HepG2 (cell line): ENCODE measurements at regions not wholly inside any gene's neighbourhood (a gene's known extent, or its start where the extent isn't known, plus 50 kb on each side); places are given as distances from the start of the nearest gene placed in this dataset.
A peak's percentile ranks its signal among the peaks of the same experiment; 100 is the strongest.

ENCODE experiments used
- ATAC-seq: fragments of 200-7000 bp; cut with Tn5 transposase; 3 replicates; pipeline ENCODE4 v1.9.1; 2020; ENCODE audit warnings: mild to moderate bottlenecking, moderate library complexity
- BruUV-seq: library from RNA; stranded (reverse); fragments of 400-500 nt; replicated peaks from 2 replicates; lab custom pipeline; 2021; lab: Mats Ljungman, UMichigan
- CTCF ChIA-PET: fragments of 300-600 bp; formaldehyde crosslinking; extraction: SDS; loops from one replicate; lab custom pipeline; 2021; ENCODE audit warnings: low total read pairs, inconsistent platforms, low intra/inter-chr PET ratio; lab: Yijun Ruan, JAX
- POLR2A ChIA-PET: fragments of 350-600 bp; sonication (Branson Sonifier 250); formaldehyde crosslinking; loops from one replicate; lab custom pipeline; 2020; ENCODE audit warnings: antibody characterized with exemption, inconsistent platforms; lab: Yijun Ruan, JAX
- DNase-seq: peaks from one replicate; pipeline ENCODE4 v3.0.0-alpha.2; 2015; ENCODE audit warnings: low spot score
- FAIRE-seq: peaks from 3 replicates; lab custom pipeline; 2011; peaks lifted over from hg19 to GRCh38; lab: Jason Lieb, UNC
- H2AFZ ChIP-seq: one replicate; pipeline ENCODE4 v1.6.1; 2011; ENCODE audit warnings: low read length, inconsistent platforms
- H3K27ac ChIP-seq: fragments of 300-600 bp; 3 replicates; pipeline ENCODE4 v1.8.0; 2011; ENCODE audit warnings: mixed run types, mild to moderate bottlenecking, mixed read lengths, low read length, inconsistent platforms; ENCODE audit not compliant: insufficient read depth; ENCODE audit errors: extremely low read length
- H3K27me3 ChIP-seq, 2 experiments: fragments of 200-600 bp in 1 of 2; 2 replicates in 1 of 2; 3 replicates in 1 of 2; pipeline versions ENCODE4 v1.6.0 to v1.8.0; 2011; ENCODE audit warnings: low read length in 2 of 2, mild to moderate bottlenecking in 2 of 2, moderate library complexity in 2 of 2, inconsistent platforms in 1 of 2; ENCODE audit not compliant: insufficient read depth in 2 of 2, control insufficient read depth in 1 of 2
- H3K36me3 ChIP-seq, 2 experiments: fragments of 200-600 bp in 1 of 2; replicated peaks in 1 of 2; 2 replicates in 1 of 2; 3 replicates in 1 of 2; pipeline versions ENCODE4 v1.5.1 to v1.8.0; 2011; ENCODE audit warnings: low read length in 2 of 2, inconsistent platforms in 1 of 2; ENCODE audit not compliant: insufficient read depth in 2 of 2, control insufficient read depth in 1 of 2
- H3K4me1 ChIP-seq: 2 replicates; pipeline ENCODE4 v1.5.1; 2012; ENCODE audit warnings: low read length, inconsistent platforms; ENCODE audit not compliant: insufficient read depth
- H3K4me2 ChIP-seq: 2 replicates; pipeline ENCODE4 v1.6.0; 2011; ENCODE audit warnings: low read depth, low read length, inconsistent platforms
- H3K4me3 ChIP-seq, 3 experiments: fragments of 200-600 bp in 1 of 3; sonication (generic), shearing (Covaris generic) in 1 of 3; replicated peaks in 1 of 3; 2 replicates each; pipeline ENCODE4 v1.5.1; 2011 to 2016; ENCODE audit warnings: low read length in 3 of 3, inconsistent platforms in 2 of 3, low read depth in 2 of 3, mild to moderate bottlenecking in 2 of 3, control low read depth in 1 of 3, mixed read lengths in 1 of 3; ENCODE audit not compliant: insufficient read depth in 1 of 3
- H3K79me2 ChIP-seq: one replicate; pipeline ENCODE4 v1.6.1; 2011; ENCODE audit warnings: low read length, inconsistent platforms; ENCODE audit not compliant: insufficient read depth
- H3K9ac ChIP-seq: 2 replicates; pipeline ENCODE4 v1.6.0; 2011; ENCODE audit warnings: mild to moderate bottlenecking, low read depth, low read length, inconsistent platforms; ENCODE audit not compliant: insufficient read depth
- H3K9me3 ChIP-seq: 2 replicates; pipeline ENCODE4 v1.5.1; 2012; ENCODE audit warnings: mild to moderate bottlenecking, low read length
- H4K20me1 ChIP-seq: 2 replicates; pipeline ENCODE4 v1.6.0; 2011; ENCODE audit warnings: inconsistent platforms, mild to moderate bottlenecking, low read length, moderate library complexity; ENCODE audit not compliant: insufficient read depth
- GMEB1 ChIP-seq: sonication (generic); formaldehyde crosslinking; IDR thresholded peaks from 2 replicates; pipeline ENCODE4 v1.5.1; 2020; ENCODE audit warnings: missing genetic modification reagents, mild to moderate bottlenecking, borderline replicate concordance
- HNRNPH1 ChIP-seq: fragments of 200-400 bp; formaldehyde crosslinking; optimal IDR thresholded peaks from 2 replicates; pipeline ENCODE3; 2017; ENCODE audit warnings: mild to moderate bottlenecking, low read depth, low read length
- KDM1A ChIP-seq: IDR thresholded peaks from 2 replicates; pipeline ENCODE4 v1.6.1; 2016; ENCODE audit warnings: missing compliant biosample characterization
- MLXIP ChIP-seq: sonication (generic); formaldehyde crosslinking; IDR thresholded peaks from 2 replicates; pipeline ENCODE4 v1.9.0; 2021; ENCODE audit warnings: missing genetic modification reagents, borderline replicate concordance
- NFE2L1 ChIP-seq: sonication (generic); formaldehyde crosslinking; IDR thresholded peaks from 2 replicates; pipeline ENCODE4 v1.4.0; 2020; ENCODE audit warnings: missing genetic modification reagents, mild to moderate bottlenecking, borderline replicate concordance
- SMAD3 ChIP-seq: sonication (generic); formaldehyde crosslinking; IDR thresholded peaks from 2 replicates; pipeline ENCODE4 v1.4.0; 2020; ENCODE audit warnings: missing genetic modification reagents
- SNAI1 ChIP-seq: sonication (generic); formaldehyde crosslinking; IDR thresholded peaks from 2 replicates; pipeline ENCODE4 v1.5.0; 2020; ENCODE audit warnings: mild to moderate bottlenecking, missing genetic modification reagents, borderline replicate concordance
- THAP11 ChIP-seq: IDR thresholded peaks from 2 replicates; pipeline ENCODE4 v1.6.1; 2016; ENCODE audit warnings: missing biosample characterization, missing genetic modification reagents
- ZMYM3 ChIP-seq: sonication (generic); formaldehyde crosslinking; IDR thresholded peaks from 2 replicates; pipeline ENCODE4 v1.5.1; 2020; ENCODE audit warnings: mild to moderate bottlenecking, missing genetic modification reagents
- ZNF143 ChIP-seq: sonication (generic); formaldehyde crosslinking; IDR thresholded peaks from 2 replicates; pipeline ENCODE4 v1.4.0; 2020; ENCODE audit warnings: missing genetic modification reagents
- ZNF225 ChIP-seq: sonication (generic); formaldehyde crosslinking; IDR thresholded peaks from 2 replicates; pipeline ENCODE4 v1.4.0; 2020; ENCODE audit warnings: mild to moderate bottlenecking, missing genetic modification reagents
- ZXDC ChIP-seq: sonication (generic); formaldehyde crosslinking; IDR thresholded peaks from 2 replicates; pipeline ENCODE4 v1.5.0; 2020; ENCODE audit warnings: mild to moderate bottlenecking, missing genetic modification reagents
- WGBS: methylation state at CpG from one replicate; pipeline ENCODE4 v1.1.6; 2017; ENCODE audit warnings: low lambda C conversion rate; 5-methylcytosine and 5-hydroxymethylcytosine counted together
- in situ Hi-C: cut with HindIII; loops from 2 replicates; pipeline ENCODE4 v1.10.0; 2017; ENCODE audit warnings: low pct_unique_long_range_greater_than_20kb; ENCODE audit not compliant: extremely low pct_ligation_motif_present
- intact Hi-C: fragments of 100-400 bp; cut with micrococcal nuclease; formaldehyde crosslinking; loops from one replicate; pipeline ENCODE4 v1.10.0; 2022; ENCODE audit not compliant: unreplicated experiment

GRCh38 chr15:69957175-69957574 is 140.5 kb downstream of the TLE3 start:
- in situ Hi-C loops: no loop called here

GRCh38 chr15:69958496-69959084 is 139.1 kb downstream of the TLE3 start:
- H3K9me3 ChIP-seq: no peaks in the 10 kb centered on the region
- BruUV-seq: no TSS peak
- TF ChIP-seq ZNF225 (CRISPR knock-in tag) (no peak), ZNF143 (CRISPR knock-in tag) (peak; percentile 77), GMEB1 (CRISPR knock-in tag) (no peak), ZXDC (CRISPR knock-in tag) (no peak), SNAI1 (CRISPR knock-in tag) (no peak), MLXIP (CRISPR knock-in tag) (no peak), KDM1A (no peak), HNRNPH1 (no peak), NFE2L1 (CRISPR knock-in tag) (no peak), THAP11 (CRISPR knock-in tag) (peak; percentile 88), SMAD3 (CRISPR knock-in tag) (no peak)

More at GRCh38 chr15:69957175-69957574, 140.5 kb downstream of the TLE3 start:
- Histone ChIP-seq H3K4me3 (no peak overlapping the region), H3K27me3 (peaks cover 0 to 14% of the 10 kb centered on the region in 2 experiments; a peak in 2 of 5 replicates), H3K79me2 (no peaks in the 10 kb centered on the region), H3K4me1 (no peaks in the 10 kb centered on the region), H4K20me1 (no peaks in the 10 kb centered on the region; the same call in 1 of the 2 replicates), H3K9ac (no peak overlapping the region), H3K27ac (no peak overlapping the region), H2AFZ (no peak overlapping the region), H3K36me3 (no peaks in the 10 kb centered on the region), H3K9me3 (no peaks in the 10 kb centered on the region), H3K4me2 (no peak overlapping the region)
- 7% methylated on average over 4 of the region's 4 CpGs for WGBS
- no TSS peak for BruUV-seq
- ATAC-seq (no peak), FAIRE-seq (no peak), DNase-seq (no peak)
- POLR2A ChIA-PET: no interaction called here
- TF ChIP-seq ZMYM3 (CRISPR knock-in tag): no peak
- intact Hi-C loops: no loop called here
- CTCF ChIA-PET: no interaction called here

More at GRCh38 chr15:69958496-69959084, 139.1 kb downstream of the TLE3 start:
- Histone ChIP-seq H3K4me1 (no peaks in the 10 kb centered on the region), H3K27me3 (peaks cover 0 to 14% of the 10 kb centered on the region in 2 experiments; a peak in 2 of 5 replicates), H3K27ac (no peak overlapping the region), H3K4me2 (no peak overlapping the region), H3K9ac (no peak overlapping the region), H3K36me3 (no peaks in the 10 kb centered on the region), H3K4me3 (no peak overlapping the region), H4K20me1 (no peaks in the 10 kb centered on the region; the same call in 1 of the 2 replicates), H2AFZ (no peak overlapping the region), H3K79me2 (no peaks in the 10 kb centered on the region)
- in situ Hi-C loops (no loop called here), intact Hi-C loops (no loop called here)
- no peak for FAIRE-seq
- ATAC-seq: no peak
- 3% methylated on average over 3 of the region's 3 CpGs for WGBS
- ChIA-PET CTCF (no interaction called here), POLR2A (no interaction called here)
- no peak for DNase-seq
